GM18511 (cell line): ENCODE measurements at regions not wholly inside any gene's neighbourhood (a gene's known extent, or its start where the extent isn't known, plus 50 kb on each side); places are given as distances from the start of the nearest gene placed in this dataset.

Experiments used
- ATAC-seq: cut with Tn5 transposase; IDR thresholded peaks from one replicate; pipeline ENCODE4 v1.9.1; 2021; ENCODE audit warnings: mild to moderate bottlenecking, moderate library complexity; ENCODE audit not compliant: unreplicated experiment

DNA sequence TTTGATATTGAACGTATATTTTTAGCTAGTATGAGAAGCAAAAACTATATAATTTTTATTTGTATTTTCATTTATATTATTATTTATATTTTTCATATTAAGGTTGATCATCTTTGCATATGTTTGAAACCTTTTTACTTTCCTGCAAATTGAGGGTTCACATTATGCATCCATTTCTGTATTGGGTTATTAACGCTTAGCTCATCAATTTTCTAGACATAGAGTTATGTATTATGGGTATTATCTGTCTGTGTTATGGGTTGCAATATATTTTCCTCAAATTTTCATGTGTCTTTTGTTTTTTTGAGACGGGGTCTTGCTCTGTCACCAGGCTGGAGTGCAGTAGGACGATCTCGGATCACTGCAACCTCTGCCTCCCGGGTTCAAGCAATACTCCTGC lies 2377.0 kb upstream of the WWC1 start:
- no peak for ATAC-seq

DNA sequence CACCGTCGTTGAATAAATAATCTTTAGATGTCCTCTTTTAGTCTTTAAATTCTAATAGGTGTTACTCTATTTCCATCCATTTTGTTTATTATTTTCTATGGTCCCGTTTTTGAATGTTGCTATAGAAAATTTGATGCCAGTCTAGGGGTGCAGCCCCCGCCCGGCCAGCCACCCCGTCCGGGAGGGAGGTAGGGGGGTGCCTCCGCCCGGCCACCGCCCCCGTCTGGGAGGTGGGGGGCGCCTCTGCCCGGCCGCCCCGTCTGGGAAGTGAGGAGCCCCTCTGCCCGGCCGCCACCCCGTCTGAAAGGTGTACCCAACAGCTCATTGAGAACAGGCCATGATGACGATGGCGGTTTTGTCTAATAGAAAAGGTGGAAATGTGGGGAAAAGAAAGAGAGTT lies 2372.2 kb upstream of the WWC1 start:
- ATAC-seq: no peak

DNA sequence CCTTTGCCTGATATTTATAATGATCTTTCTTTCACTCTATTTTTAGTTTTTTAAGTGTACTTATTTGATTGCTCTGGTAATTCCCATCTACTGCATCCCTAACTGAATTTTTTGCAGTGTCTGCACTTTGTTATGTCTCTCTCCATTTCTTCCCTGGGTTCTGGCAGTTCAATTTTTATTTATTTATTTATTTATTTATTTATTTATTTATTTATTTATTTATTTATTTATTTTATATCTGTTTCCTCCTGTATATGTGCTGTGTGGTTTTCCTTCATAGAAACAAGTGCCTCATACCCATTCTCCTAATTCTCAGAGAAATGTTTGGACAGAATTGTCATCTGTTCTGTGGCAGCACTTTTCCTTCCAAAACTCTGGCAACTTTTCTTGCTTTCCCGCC lies 2370.8 kb upstream of the WWC1 start:
- no peak for ATAC-seq

DNA sequence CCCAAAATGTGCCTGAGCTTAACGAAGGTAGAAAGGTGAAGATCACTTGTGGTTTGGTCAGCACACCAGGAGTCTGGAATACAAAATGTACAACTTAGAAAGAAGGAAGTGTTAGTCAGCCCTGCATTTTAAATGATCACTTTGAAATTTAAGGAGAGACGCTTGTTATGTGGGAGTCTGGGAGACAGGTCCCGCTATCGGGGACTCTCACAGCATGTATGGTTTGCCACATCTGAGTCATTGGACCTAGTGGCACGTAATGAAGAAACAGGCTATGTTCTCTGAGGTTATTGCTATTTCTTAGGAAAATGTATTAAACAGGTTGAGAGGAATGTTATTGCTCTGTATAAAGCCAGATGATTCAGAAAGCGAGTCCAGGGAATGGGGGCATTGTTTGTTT lies 2362.5 kb upstream of the WWC1 start:
- no peak for ATAC-seq

DNA sequence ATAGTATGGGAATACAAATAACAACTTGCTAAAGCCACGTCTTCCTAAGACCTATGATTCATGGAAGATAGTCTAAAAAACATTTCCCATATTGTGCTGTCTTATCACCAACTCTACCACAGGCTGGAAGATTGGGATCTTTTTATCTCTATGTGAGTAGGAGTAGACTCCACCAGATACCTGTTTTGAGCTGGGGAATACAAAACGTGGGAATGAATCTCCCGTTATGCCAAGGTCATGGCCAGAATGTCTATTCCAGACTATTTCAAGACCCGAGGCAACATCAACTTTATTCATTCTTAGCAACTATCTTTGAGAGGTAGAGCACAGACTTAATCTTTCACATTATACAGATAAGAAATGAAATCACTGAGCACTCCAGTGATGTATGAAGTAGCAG lies 2350.9 kb upstream of the WWC1 start:
- ATAC-seq: no peak

DNA sequence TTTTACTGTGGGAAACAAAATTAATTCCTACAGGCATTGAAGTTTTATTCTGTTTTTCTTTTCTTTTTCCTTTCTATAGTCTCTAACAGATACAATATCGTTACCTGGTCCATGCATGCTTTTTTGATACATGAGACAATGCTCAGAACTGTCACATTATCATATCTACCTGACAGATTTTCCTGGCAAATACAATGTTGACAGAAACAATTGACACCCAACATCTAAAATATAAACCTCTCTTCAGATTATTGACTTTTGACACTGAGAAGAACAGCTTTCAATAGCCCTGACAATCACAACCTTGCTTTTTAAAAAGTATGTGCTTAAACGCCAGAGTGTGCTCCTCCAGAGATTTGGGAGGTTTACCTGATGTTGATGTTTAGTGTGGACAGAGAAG lies 2334.6 kb upstream of the WWC1 start:
- ATAC-seq: no peak

DNA sequence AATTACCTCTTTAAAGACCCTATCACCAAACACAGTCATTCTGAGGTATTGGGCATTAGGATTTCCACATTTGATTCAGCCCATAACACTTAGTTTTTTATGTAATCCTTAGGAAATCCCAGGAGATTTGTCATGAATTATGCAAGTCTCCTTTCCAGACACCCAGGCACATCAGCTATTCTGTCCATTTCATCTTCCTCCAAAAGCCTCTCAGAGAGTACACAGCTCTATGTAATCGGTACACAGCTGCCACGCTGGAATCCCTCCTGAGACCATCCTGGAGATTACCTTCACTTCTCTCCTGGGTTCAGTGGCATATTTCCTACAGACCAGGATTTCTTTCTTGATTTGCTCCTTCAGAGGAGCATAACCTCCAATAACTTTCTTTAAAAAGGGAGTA lies 2309.8 kb upstream of the WWC1 start:
- no peak for ATAC-seq

DNA sequence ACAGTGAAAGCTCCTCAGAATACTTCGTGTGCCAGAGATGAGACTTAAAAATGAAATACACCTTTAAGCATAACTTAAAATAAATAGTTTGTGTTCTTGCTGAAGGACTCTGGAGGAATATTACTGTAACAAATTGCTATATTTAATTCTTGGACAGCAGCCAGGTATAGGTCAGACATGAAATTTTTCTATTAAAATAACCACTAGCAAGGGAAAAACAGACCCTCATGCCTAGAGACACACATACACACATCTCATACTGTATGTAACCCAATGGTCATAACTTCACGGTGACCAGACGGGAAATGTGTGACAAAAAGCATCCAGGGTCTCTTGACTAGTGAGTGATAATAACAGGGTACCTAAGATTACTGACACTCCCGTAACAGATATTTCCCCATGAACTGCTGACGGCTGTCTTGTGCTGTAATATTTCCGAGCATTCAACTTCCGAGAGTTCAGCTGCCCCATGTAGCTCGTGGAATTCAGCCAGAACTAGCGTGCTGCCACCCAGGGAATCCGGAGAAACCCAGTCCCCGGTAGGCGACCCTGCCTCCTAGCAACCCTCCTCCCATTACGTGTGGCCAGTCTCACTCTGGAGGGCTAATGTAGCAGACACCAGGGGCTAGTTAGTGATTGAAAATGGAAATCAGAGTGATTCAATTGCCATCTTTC lies 2295.1 kb upstream of the WWC1 start:
- ATAC-seq: no peak

DNA sequence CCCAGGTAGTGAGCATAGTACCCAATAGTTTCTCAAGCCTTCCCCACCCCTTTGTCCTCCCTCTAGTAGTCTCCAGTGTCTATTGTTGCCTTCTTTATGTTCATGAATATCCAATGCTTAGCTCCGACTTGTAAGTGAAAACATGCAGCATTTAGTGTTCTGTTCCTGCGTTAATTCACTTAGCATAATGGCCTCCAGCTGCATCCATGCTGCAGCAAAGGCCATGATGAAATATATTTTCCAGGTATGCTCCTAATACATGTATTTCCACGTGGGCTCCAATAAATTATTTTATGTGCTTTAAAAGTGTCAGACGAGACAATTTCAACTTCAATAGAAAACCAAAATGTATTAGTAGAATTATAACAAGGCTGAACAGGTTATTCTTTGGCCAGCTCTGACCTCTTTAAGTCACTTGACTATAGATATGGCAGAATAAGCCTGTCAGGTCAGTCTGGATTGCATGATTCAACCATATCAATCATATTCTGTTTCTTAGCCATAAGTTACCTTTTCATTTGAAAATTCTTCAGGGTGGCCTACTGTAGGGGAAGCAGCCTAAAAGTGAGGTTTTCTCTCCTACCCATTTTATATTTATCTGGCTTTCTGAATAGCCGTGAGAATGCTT lies 2291.6 kb upstream of the WWC1 start:
- ATAC-seq: no peak

DNA sequence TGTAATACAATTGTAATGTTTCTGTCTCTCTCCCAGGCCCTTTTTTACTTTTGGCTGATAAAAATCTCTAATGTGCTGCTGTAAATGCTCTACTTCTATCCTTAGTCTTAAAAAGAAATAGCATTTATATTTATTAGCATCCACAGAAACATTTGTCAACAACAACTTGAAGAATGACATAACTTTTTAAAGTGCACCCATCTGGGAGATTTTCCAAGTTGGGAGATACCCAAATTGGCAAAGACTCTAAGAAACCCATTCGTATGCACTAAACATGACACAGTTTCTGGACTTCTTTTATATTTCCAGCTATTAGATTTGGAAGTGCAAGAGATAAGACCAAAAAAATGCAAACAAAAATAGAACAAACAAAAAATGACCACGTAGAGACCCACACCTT lies 2287.4 kb upstream of the WWC1 start:
- ATAC-seq: no peak

DNA sequence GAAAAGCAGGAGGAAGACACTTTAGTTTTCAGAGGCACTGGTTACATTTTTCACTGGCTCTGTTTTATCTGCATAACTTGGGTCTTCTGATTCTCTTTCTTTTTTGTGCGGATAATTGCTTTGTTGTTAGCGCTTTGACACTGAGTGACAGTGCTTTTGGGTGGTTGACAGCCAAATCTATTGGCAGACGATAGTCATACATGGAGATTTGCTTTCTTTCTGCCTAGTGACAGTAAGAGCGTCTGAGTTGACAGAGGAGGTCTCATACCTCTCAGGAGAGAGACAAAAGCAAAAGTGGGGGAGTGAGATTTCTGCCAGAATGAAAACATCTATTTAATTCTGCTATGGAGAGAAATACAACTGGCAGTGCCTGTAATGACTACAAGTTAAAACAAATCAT lies 2278.0 kb upstream of the WWC1 start:
- ATAC-seq: no peak

DNA sequence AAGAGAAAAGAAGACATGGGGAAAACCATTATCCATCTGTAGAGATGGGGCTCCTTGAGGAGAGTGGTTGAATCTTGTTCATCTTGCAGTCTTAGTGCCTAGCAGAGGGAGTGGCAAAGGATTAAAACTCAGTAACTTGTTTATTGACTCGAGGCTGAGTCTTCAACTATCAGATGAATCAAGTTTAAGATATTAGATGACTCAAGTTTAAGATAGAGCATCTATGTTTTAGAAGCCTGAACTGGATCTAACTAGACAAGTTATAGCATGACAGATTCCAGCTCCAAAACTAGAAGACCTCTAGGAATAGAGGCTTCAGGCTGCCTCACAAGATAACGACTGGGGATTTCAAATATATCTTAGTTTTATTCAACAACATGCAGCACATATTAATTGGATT lies 2277.2 kb upstream of the WWC1 start:
- no peak for ATAC-seq

DNA sequence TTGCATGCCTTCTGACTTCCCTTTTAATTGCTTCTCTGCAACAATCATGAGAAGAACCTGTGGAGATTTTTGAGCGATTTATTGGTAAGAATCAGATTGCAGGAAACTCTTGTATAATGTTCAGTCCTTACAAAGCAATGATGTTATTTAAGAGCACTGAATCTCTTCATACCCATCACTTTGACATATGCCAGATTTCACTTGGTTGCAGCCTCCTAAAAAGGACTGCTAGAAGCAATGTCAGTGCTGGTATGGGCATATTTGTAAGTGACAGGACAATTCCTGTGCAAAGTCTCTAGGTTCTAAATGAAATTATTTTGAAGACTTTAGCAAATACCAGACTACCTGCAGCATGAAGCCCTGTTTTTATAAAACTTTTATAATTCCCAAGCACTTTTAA lies 2272.7 kb upstream of the WWC1 start:
- ATAC-seq: no peak

DNA sequence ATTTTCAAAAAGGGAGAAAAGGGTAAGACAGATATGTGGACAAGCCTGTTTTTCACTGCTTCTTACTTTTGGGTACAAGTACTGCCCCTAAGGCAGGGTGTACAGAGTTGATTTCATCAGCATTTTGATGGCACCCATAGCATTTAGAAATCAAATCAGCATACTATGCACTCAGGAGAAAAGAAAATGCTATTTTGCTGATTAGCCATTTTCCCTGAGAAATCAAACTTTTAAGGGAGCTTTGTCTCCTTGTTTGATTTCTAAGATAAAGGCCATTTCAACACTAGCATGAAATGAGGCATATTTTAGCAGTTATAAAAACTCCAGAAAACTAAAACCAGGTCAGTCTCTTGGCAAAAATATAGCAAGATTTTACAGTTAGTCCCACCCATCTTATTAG lies 2269.4 kb upstream of the WWC1 start:
- no peak for ATAC-seq

DNA sequence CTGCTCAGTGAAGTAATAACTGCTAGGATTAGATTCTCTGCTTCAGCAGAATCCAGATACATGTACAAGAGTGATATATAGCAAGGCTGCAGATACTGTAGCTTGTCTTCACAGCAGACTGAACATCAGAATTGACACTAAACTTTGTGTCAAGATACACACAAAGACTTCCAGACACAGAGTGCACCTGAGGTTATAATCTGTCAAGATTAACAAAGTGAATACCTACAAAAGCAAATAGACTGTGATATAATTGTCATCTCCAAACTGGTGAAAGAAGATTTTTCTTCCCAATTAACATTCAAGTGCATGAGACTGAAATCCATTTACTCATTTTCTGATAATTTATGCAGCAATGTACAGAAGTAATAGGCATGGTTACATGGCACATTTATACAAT lies 2266.5 kb upstream of the WWC1 start:
- ATAC-seq: no peak

DNA sequence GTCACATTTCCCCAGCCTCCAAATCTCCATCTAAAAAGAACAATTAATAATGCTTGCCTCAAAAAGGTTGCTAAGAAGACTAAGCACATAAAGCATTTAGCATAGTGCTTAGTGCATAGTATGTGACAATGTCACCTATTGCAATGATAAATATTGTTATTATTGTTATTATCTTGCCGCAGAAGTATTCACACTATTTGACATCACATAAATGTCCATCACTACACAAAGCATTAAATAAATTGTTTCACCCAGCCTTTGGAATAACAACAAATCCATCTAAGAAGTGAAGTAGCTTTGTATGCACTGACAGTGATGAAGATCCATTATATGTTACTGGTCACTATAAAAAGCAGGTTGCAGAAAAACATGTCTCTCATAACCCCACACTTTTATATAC lies 2263.9 kb upstream of the WWC1 start:
- no peak for ATAC-seq

DNA sequence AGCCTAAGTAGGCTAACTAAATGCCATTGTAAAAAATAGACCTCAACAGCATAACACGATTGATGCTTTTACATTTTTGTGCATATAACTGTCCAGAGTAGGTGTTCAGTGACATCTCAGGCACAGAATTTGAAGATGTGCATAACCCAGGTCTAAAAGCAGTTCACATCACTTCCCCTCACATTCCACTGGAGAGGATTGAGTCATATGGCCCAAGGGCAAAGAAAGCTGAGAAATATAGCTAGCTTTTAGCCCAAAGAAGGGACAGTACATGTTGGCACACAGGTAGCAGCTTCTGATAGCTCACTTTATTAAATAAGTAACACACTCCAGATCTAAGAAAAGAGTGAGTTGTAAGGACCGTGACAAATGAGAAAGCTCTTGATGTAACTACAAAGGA lies 2259.5 kb upstream of the WWC1 start:
- no peak for ATAC-seq

DNA sequence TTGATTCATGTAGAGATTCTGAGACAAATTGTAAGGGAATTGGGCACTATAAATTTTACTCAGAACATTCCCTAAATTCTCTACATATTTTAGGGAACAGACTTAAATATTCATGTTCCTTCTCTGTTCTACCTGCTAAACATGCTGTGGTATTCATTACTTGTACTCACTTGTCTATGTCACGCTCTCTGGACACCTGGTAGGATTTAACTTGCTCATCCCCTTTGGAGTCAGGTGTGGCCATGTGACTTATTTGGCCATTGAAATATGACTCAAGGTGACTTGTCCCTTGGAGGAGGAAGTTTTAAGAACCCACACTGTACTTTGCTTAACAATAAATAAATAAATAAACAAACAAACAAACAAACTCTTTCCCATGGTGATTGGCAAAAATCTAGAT lies 2258.8 kb upstream of the WWC1 start:
- no peak for ATAC-seq

DNA sequence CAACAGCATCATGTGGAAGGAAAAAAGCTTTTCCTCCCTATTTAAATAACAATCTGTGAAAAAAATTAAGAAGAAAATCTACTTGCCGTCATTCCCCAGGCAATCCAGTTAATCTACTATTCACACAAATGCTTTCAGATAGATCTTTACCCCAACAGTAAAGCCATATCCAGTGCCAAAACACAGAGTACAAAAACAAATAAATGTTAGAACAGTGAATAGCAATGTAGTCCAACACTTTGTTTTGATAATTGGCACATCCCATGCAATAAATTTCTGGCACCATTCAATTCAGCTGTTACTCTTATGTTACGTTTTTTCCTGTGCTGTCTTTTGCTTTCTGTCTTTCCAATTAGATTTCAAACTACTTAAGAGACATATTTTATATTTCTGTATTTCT lies 2245.5 kb upstream of the WWC1 start:
- ATAC-seq: no peak

DNA sequence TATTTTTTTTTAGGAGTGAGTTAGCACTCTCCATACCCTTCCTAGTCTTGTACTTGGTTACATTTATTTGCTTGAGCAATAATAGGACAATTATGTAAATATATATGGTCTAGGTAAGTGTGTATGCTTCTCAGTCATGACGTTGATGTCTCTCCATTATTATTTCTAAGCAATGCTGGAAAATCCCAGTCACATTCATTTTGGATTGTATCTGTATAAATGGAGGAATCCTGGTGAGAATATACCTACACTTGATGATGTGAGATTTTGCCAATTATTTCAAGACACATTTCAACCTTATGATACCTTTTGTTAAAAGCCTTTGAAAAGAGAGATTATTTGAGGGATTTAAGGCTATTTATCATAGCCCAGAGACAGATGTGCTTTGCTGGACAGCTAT lies 2244.5 kb upstream of the WWC1 start:
- ATAC-seq: no peak

DNA sequence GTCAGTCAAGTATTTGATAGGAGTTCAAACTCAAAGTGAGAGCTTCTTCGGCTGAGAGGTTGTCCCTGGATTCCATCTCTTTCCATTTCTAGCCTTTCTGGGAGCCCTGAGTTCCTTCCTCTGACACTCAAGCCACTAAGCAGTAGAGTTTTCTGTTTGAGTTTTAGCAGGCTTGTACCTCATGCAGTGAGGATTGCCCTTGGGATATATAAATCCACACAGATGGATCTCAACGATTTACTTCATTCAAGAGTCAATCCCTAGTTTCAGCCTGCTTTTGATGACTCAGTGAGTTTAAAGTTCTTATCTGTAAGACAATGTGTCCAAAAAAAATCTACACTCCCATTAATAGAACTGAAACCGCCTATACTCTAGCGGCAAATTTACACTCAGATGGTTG lies 2240.9 kb upstream of the WWC1 start:
- ATAC-seq: no peak

DNA sequence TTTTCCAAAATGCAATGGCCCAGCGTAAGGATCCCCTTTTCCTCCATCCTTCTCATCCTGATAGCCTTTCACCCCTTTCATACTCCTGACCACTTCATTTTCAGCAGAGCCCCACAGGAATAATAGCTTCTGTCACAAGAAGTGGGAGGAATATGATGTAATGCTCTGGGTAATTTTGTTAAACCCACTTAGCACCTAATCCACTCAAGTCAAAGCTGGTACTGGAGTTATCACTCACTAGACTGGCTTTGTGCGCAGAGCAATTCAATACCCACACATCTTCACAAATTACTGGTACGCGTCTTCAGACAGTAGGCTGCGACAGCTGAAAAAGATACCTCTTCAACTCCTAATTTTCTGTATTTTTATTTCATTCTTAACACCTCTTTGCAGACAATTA lies 2232.8 kb upstream of the WWC1 start:
- ATAC-seq: no peak

DNA sequence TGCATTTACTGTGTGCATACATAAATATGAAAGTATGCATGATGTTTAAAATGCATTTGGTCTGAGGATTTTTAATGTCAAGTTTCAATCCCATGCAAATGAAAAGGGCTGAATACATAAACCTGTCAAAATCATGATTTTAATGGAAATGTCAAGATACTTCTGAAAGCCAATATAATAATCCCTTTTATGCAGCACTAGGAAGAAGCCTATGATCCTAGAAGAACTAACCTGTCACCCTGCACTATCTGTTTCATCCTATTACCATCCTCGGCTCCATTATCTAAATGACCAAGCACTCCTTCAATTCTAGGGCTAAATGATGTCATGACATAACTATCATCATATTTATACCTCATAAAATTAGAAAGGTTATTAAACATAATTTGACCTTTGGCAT lies 2229.4 kb upstream of the WWC1 start:
- no peak for ATAC-seq
